Small intestine (tissue), 7 donors: ENCODE measurements at regions not wholly inside any gene's neighbourhood (a gene's known extent, or its start where the extent isn't known, plus 50 kb on each side); places are given as distances from the start of the nearest gene placed in this dataset.

Experiments used
- DNase-seq, 2 donors: peaks; one replicate each; pipeline versions ENCODE4 v3.0.0 to v3.0.0-alpha.2; 2013
- FAIRE-seq: peaks from 2 replicates; lab custom pipeline; 2012; peaks lifted over from hg19 to GRCh38; lab: Jason Lieb, UNC
- H3K27ac ChIP-seq, 3 donors: one replicate each; pipeline ENCODE4 v1.5.1; 2013; ENCODE audit warnings: low read length in 2 of 3, mild to moderate bottlenecking in 2 of 3, control low read depth in 1 of 3, inconsistent platforms in 1 of 3, low read depth in 1 of 3, moderate library complexity in 1 of 3
- H3K27me3 ChIP-seq, 3 donors: one replicate each; pipeline ENCODE4 v1.6.1; 2013; ENCODE audit warnings: low read length in 3 of 3, inconsistent platforms in 1 of 3; ENCODE audit not compliant: control insufficient read depth in 3 of 3, insufficient read depth in 3 of 3
- H3K36me3 ChIP-seq, 3 donors: one replicate each; pipeline ENCODE4 v1.6.1; 2013; ENCODE audit warnings: low read length in 3 of 3, inconsistent platforms in 1 of 3, low read depth in 1 of 3, mild to moderate bottlenecking in 1 of 3, moderate library complexity in 1 of 3; ENCODE audit not compliant: control insufficient read depth in 3 of 3, insufficient read depth in 2 of 3
- H3K4me1 ChIP-seq, 3 donors: one replicate each; pipeline ENCODE4 v1.6.1; 2013; ENCODE audit warnings: low read length in 2 of 3, inconsistent platforms in 1 of 3, low read depth in 1 of 3, mild to moderate bottlenecking in 1 of 3, moderate library complexity in 1 of 3; ENCODE audit not compliant: control insufficient read depth in 3 of 3, insufficient read depth in 2 of 3
- H3K4me3 ChIP-seq, 3 donors: one replicate each; pipeline ENCODE4 v1.5.1; 2013; ENCODE audit warnings: low read length in 3 of 3, control low read depth in 1 of 3, inconsistent platforms in 1 of 3, low read depth in 1 of 3, mild to moderate bottlenecking in 1 of 3, moderate library complexity in 1 of 3
- H3K9me3 ChIP-seq, 2 donors: one replicate each; pipeline ENCODE4 v1.6.1; 2013; ENCODE audit warnings: low read depth in 1 of 2, low read length in 1 of 2; ENCODE audit not compliant: control insufficient read depth in 2 of 2, insufficient read depth in 1 of 2
- WGBS, 3 donors: extraction: QIAGEN DNeasy Blood & Tissue Kit; methylation state at CpG; one replicate each; pipeline ENCODE4 v1.1.7; 2013; 5-methylcytosine and 5-hydroxymethylcytosine counted together
- donor health status: healthy with polysubstance abuse.
- donor health status: control.
- donor health status: control.
- donor health status: Bipolar disorder and iron deficiency.
- donor health status: healthy.

- Histone ChIP-seq H3K4me3 (no peak overlapping the region), H3K4me1 (no peaks in the 10 kb centered on the region), H3K9me3 (no peaks in the 10 kb centered on the region), H3K36me3 (no peaks in the 10 kb centered on the region), H3K27ac (no peak overlapping the region), H3K27me3 (no peaks in the 10 kb centered on the region)
- WGBS, 3 donors = 72 to 93% (median 84%) methylated on average over 3 of the region's 3 CpGs
- DNase-seq (no peak), FAIRE-seq (no peak)
Observed at GRCh38 chr21:20800106-20800505, 198.1 kb upstream of the NCAM2 start.

- H3K4me1 ChIP-seq = no peaks in the 10 kb centered on the region
- no peaks in the 10 kb centered on the region for H3K36me3 ChIP-seq
- H3K27me3 ChIP-seq = no peaks in the 10 kb centered on the region
- DNase-seq (no peak), FAIRE-seq (no peak)
- H3K9me3 ChIP-seq = no peaks in the 10 kb centered on the region
- no peak overlapping the region for H3K27ac ChIP-seq
- H3K4me3 ChIP-seq = no peak overlapping the region
- WGBS, 3 donors = 88 to 90% (median 89%) methylated on average over 4 of the region's 4 CpGs
Observed at GRCh38 chr21:20802201-20802600, 196.0 kb upstream of the NCAM2 start.

GRCh38 chr21:20802631-20803260, 195.5 kb upstream of the NCAM2 start:
- no peak overlapping the region for H3K27ac ChIP-seq
- DNase-seq = no peak
- H3K9me3 ChIP-seq = no peaks in the 10 kb centered on the region
- WGBS, 3 donors = 64 to 69% (median 67%) methylated on average over 8 of the region's 8 CpGs
- no peaks in the 10 kb centered on the region for H3K27me3 ChIP-seq
- no peak for FAIRE-seq
- no peak overlapping the region for H3K4me3 ChIP-seq
- no peaks in the 10 kb centered on the region for H3K36me3 ChIP-seq
- no peaks in the 10 kb centered on the region for H3K4me1 ChIP-seq

GRCh38 chr21:20811702-20812101, 186.5 kb upstream of the NCAM2 start:
- H3K9me3 ChIP-seq = peaks cover 0 to 1% of the 10 kb centered on the region in 2 donors
- DNase-seq (no peak), FAIRE-seq (no peak)
- H3K36me3 ChIP-seq = no peaks in the 10 kb centered on the region
- no peak overlapping the region for H3K4me3 ChIP-seq
- 78 to 83% (median 80%) methylated on average over 6 of the region's 6 CpGs for WGBS, 3 donors
- H3K27ac ChIP-seq = no peak overlapping the region
- H3K27me3 ChIP-seq = no peaks in the 10 kb centered on the region
- no peaks in the 10 kb centered on the region for H3K4me1 ChIP-seq

- no peak for DNase-seq
- Histone ChIP-seq H3K27me3 (no peaks in the 10 kb centered on the region), H3K27ac (no peak overlapping the region), H3K4me1 (no peaks in the 10 kb centered on the region), H3K9me3 (peaks cover 0 to 1% of the 10 kb centered on the region in 2 donors), H3K4me3 (no peak overlapping the region), H3K36me3 (no peaks in the 10 kb centered on the region)
- 54 to 72% (median 60%) methylated on average over 1 of the region's 1 CpG for WGBS, 3 donors
- no peak for FAIRE-seq
Observed at GRCh38 chr21:20814090-20814489, 184.1 kb upstream of the NCAM2 start.

- FAIRE-seq = no peak
- 52 to 54% (median 53%) methylated on average over 2 of the region's 2 CpGs for WGBS, 3 donors
Observed at GRCh38 chr21:20822666-20823065, 175.5 kb upstream of the NCAM2 start.

GRCh38 chr21:20852866-20853265, 145.3 kb upstream of the NCAM2 start:
- Histone ChIP-seq H3K27ac (no peak overlapping the region), H3K9me3 (peaks cover 0 to 2% of the 10 kb centered on the region in 2 donors), H3K4me3 (no peak overlapping the region), H3K27me3 (no peaks in the 10 kb centered on the region), H3K36me3 (no peaks in the 10 kb centered on the region), H3K4me1 (no peaks in the 10 kb centered on the region)
- FAIRE-seq = no peak
- WGBS, 3 donors = 53 to 67% (median 66%) methylated on average over 2 of the region's 2 CpGs
- no peak for DNase-seq

More at GRCh38 chr21:20822666-20823065, 175.5 kb upstream of the NCAM2 start:
- Histone ChIP-seq H3K27ac (no peak overlapping the region), H3K4me1 (no peaks in the 10 kb centered on the region), H3K9me3 (no peaks in the 10 kb centered on the region), H3K36me3 (no peaks in the 10 kb centered on the region), H3K4me3 (no peak overlapping the region), H3K27me3 (no peaks in the 10 kb centered on the region)
- DNase-seq = no peak

- no peak overlapping the region for H3K4me3 ChIP-seq
- DNase-seq (peak in 1 of 2 donors; percentile 2), FAIRE-seq (no peak)
- peaks cover 0 to 2% of the 10 kb centered on the region in 2 donors for H3K9me3 ChIP-seq
- 11 to 22% (median 21%) methylated on average over 5 of the region's 5 CpGs for WGBS, 3 donors
- H3K27ac ChIP-seq = no peak overlapping the region
- H3K4me1 ChIP-seq = no peaks in the 10 kb centered on the region
- no peaks in the 10 kb centered on the region for H3K27me3 ChIP-seq
- H3K36me3 ChIP-seq = no peaks in the 10 kb centered on the region
Observed at GRCh38 chr21:20856926-20857325, 141.3 kb upstream of the NCAM2 start.

GRCh38 chr21:20874202-20874601, 124.0 kb upstream of the NCAM2 start:
- H3K36me3 ChIP-seq = no peaks in the 10 kb centered on the region
- no peak overlapping the region for H3K27ac ChIP-seq
- H3K4me3 ChIP-seq = no peak overlapping the region
- no peaks in the 10 kb centered on the region for H3K9me3 ChIP-seq
- H3K4me1 ChIP-seq = no peaks in the 10 kb centered on the region
- FAIRE-seq (no peak), DNase-seq (no peak)
- H3K27me3 ChIP-seq = no peaks in the 10 kb centered on the region
- WGBS, 3 donors = 50 to 74% (median 56%) methylated on average over 1 of the region's 1 CpG
